HEK293T (cell line): ENCODE measurements at regions not wholly inside any gene's neighbourhood (a gene's known extent, or its start where the extent isn't known, plus 50 kb on each side); places are given as distances from the start of the nearest gene placed in this dataset.

ENCODE experiments used
- ARNT ChIP-seq: fragments of 450-650 bp; IDR thresholded peaks from 2 replicates; pipeline ENCODE4 v1.6.1; 2017; ENCODE audit warnings: mild to moderate bottlenecking
- BHLHE40 ChIP-seq: fragments of 450-650 bp; IDR thresholded peaks from 2 replicates; pipeline ENCODE4 v1.6.1; 2016; ENCODE audit warnings: mild to moderate bottlenecking, moderate library complexity, borderline replicate concordance
- CTBP1 ChIP-seq: fragments of 450-650 bp; IDR thresholded peaks from 2 replicates; pipeline ENCODE4 v1.6.1; 2016; ENCODE audit warnings: borderline replicate concordance
- ELF4 ChIP-seq: fragments of 450-650 bp; IDR thresholded peaks from 2 replicates; pipeline ENCODE4 v1.6.1; 2017; ENCODE audit warnings: antibody characterized with exemption
- FOXA1 ChIP-seq: fragments of 450-650 bp; IDR thresholded peaks from 2 replicates; pipeline ENCODE4 v1.6.1; 2016; ENCODE audit warnings: mild to moderate bottlenecking
- FOXK2 ChIP-seq: fragments of 450-650 bp; IDR thresholded peaks from 2 replicates; pipeline ENCODE4 v1.6.1; 2016; ENCODE audit warnings: mild to moderate bottlenecking
- FOXM1 ChIP-seq: fragments of 450-650 bp; IDR thresholded peaks from 2 replicates; pipeline ENCODE4 v1.6.1; 2017; ENCODE audit warnings: mild to moderate bottlenecking, borderline replicate concordance
- HDGF ChIP-seq: fragments of 450-650 bp; IDR thresholded peaks from 2 replicates; pipeline ENCODE4 v1.6.1; 2017; ENCODE audit warnings: antibody characterized with exemption, borderline replicate concordance
- LEF1 ChIP-seq: fragments of 450-650 bp; IDR thresholded peaks from 2 replicates; pipeline ENCODE4 v1.6.1; 2017; ENCODE audit warnings: mild to moderate bottlenecking, borderline replicate concordance
- NFRKB ChIP-seq: fragments of 450-650 bp; IDR thresholded peaks from 2 replicates; pipeline ENCODE4 v1.6.1; 2016; ENCODE audit warnings: mild to moderate bottlenecking, moderate library complexity
- SP1 ChIP-seq: fragments of 450-650 bp; IDR thresholded peaks from 2 replicates; pipeline ENCODE4 v1.6.1; 2017
- SUZ12 ChIP-seq: fragments of 450-650 bp; IDR thresholded peaks from 2 replicates; pipeline ENCODE4 v1.6.1; 2016; ENCODE audit warnings: mild to moderate bottlenecking
- TARDBP ChIP-seq: fragments of 450-650 bp; IDR thresholded peaks from 2 replicates; pipeline ENCODE4 v1.6.1; 2016
- ZNF384 ChIP-seq: fragments of 450-650 bp; IDR thresholded peaks from 2 replicates; pipeline ENCODE4 v1.6.1; 2016

- TF ChIP-seq ARNT (no peak), HDGF (no peak), SP1 (no peak), SUZ12 (no peak), TARDBP (no peak), LEF1 (no peak), FOXK2 (no peak), ZNF384 (no peak), ELF4 (no peak), CTBP1 (no peak), FOXM1 (no peak), NFRKB (no peak), BHLHE40 (no peak), FOXA1 (no peak)
Observed at GRCh38 chrX:1852082-1852481, 237.2 kb downstream of the ASMT start.
